ENCODE measurements at regions not wholly inside any gene's neighbourhood (a gene's known extent, or its start where the extent isn't known, plus 50 kb on each side); places are given as distances from the start of the nearest gene placed in this dataset.

DNA sequence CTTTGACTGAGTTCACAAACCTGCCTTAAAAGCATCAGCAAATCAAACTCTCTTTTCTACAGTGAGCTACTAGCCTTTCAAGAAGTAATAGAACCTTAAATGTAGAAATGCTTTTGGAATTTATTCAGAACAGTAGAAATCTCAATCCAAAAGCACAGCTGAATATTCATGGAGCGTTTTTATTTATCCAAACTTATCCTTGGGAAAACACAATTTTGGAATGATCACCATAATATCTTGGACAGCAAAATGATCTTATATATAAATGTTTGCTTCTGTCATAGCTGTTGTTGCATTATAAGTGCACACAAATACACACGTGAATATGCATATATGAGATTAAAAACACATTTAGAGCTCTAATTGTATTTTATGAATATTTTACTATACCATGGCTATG lies 747.3 kb upstream of the PIK3C3 start:
- WGBS, 2 donors (ENCODE audit: extremely low coverage in 2 of 2, insufficient read length in 2 of 2, insufficient replicate concordance in 1 of 2): no CpG with 5 or more reads among the region's 2 CpGs
- H3K9ac ChIP-seq (ENCODE audit: low read depth, low read length, poor library complexity): no peak overlapping the region

DNA sequence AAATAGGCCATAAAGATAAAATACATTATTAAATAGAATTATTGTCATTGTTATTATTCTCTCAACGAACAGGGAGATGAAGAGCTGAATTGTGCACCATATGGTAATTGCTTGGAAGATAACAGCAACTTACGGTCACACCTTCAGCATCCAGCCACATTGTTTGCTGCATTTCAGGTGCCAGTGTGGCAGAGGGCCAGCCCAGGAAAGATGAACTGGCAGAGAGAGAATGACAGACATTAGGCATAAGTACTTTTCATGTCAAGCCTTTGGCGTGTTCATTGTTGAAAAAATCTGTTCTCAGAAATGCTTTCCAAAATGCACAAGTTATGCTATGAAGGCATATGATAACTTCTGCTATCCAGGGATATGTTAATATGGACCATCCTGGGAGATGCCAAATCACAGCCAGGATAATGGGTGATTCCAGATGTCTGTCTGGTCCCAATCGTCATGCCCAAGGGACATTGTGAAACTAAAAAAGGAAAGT lies 748.6 kb upstream of the PIK3C3 start:
- Histone ChIP-seq H3K14ac (ENCODE audit: low read length) (no peak overlapping the region), H3K9me3 (replicated peaks in 1 of 2; ENCODE audit: control insufficient read depth in 2 of 2, insufficient read depth in 1 of 2, low read depth in 1 of 2, low read length in 2 of 2) (no peaks in the 10 kb centered on the region), H3K27ac (replicated peaks; ENCODE audit: low read length) (no peak overlapping the region), H3K18ac (ENCODE audit: low read length) (no peak overlapping the region), H2AK5ac (ENCODE audit: low read depth, low read length) (no peak overlapping the region), H2BK15ac (ENCODE audit: low read length) (no peak overlapping the region), H2BK120ac (ENCODE audit: low read depth, low read length) (no peak overlapping the region), H3K4me1 (ENCODE audit: control insufficient read depth in 2 of 2, insufficient read depth in 1 of 2, low read depth in 1 of 2, low read length in 2 of 2) (peaks cover 0 to 3% of the 10 kb centered on the region in 2 donors), H3K23ac (ENCODE audit: low read depth, low read length, poor library complexity) (no peak overlapping the region), H2BK5ac (ENCODE audit: low read length) (no peak overlapping the region), H2BK12ac (ENCODE audit: low read length) (no peak overlapping the region), H3K9ac (ENCODE audit: low read depth, low read length, poor library complexity) (no peak overlapping the region), H4K91ac (ENCODE audit: low read depth, low read length, poor library complexity) (no peak overlapping the region), H2AFZ (ENCODE audit: low read length) (no peak overlapping the region), H3K4me3 (ENCODE audit: low read length in 2 of 2) (no peak overlapping the region), H3K36me3 (replicated peaks in 1 of 2; ENCODE audit: control insufficient read depth in 2 of 2, insufficient read depth in 2 of 2, low read length in 2 of 2) (no peaks in the 10 kb centered on the region), H3K27me3 (ENCODE audit: control insufficient read depth in 3 of 3, insufficient read depth in 3 of 3, low read depth in 1 of 3, low read length in 3 of 3) (no peaks in the 10 kb centered on the region), H3K4ac (ENCODE audit: low read length) (no peak overlapping the region), H3K79me1 (ENCODE audit: low read depth, low read length) (no peaks in the 10 kb centered on the region), H3K4me2 (ENCODE audit: insufficient read depth, low read length, poor library complexity, severe bottlenecking) (no peak overlapping the region), H4K8ac (ENCODE audit: low read depth, low read length) (no peak overlapping the region)
- no CpG with 5 or more reads among the region's 4 CpGs for WGBS, 2 donors (ENCODE audit: extremely low coverage in 2 of 2, insufficient read length in 2 of 2, insufficient replicate concordance in 1 of 2)
- no peak for DNase-seq (ENCODE audit: low spot score)

More for the DNA sequence above, 747.3 kb upstream of the PIK3C3 start:
- H2BK5ac ChIP-seq (ENCODE audit: low read length): no peak overlapping the region
- no peak overlapping the region for H3K4ac ChIP-seq (ENCODE audit: low read length)
- no peak overlapping the region for H3K14ac ChIP-seq (ENCODE audit: low read length)
- H2BK12ac ChIP-seq (ENCODE audit: low read length): no peak overlapping the region
- no peaks in the 10 kb centered on the region for H3K27me3 ChIP-seq (ENCODE audit: control insufficient read depth in 3 of 3, insufficient read depth in 3 of 3, low read depth in 1 of 3, low read length in 3 of 3)
- no peak overlapping the region for H2BK15ac ChIP-seq (ENCODE audit: low read length)
- H2BK120ac ChIP-seq (ENCODE audit: low read depth, low read length): no peak overlapping the region
- no peak overlapping the region for H2AFZ ChIP-seq (ENCODE audit: low read length)
- no peak overlapping the region for H3K27ac ChIP-seq (replicated peaks; ENCODE audit: low read length)
- no peak overlapping the region for H4K8ac ChIP-seq (ENCODE audit: low read depth, low read length)
- no peak overlapping the region for H3K18ac ChIP-seq (ENCODE audit: low read length)
- no peak for DNase-seq (ENCODE audit: low spot score)
- no peaks in the 10 kb centered on the region for H3K79me1 ChIP-seq (ENCODE audit: low read depth, low read length)
- no peak overlapping the region for H3K4me2 ChIP-seq (ENCODE audit: insufficient read depth, low read length, poor library complexity, severe bottlenecking)
- H3K4me3 ChIP-seq (ENCODE audit: low read length in 2 of 2): no peak overlapping the region
- no peaks in the 10 kb centered on the region for H3K9me3 ChIP-seq (replicated peaks in 1 of 2; ENCODE audit: control insufficient read depth in 2 of 2, insufficient read depth in 1 of 2, low read depth in 1 of 2, low read length in 2 of 2)
- H3K36me3 ChIP-seq (replicated peaks in 1 of 2; ENCODE audit: control insufficient read depth in 2 of 2, insufficient read depth in 2 of 2, low read length in 2 of 2): no peaks in the 10 kb centered on the region
- H2AK5ac ChIP-seq (ENCODE audit: low read depth, low read length): no peak overlapping the region
- no peak overlapping the region for H3K23ac ChIP-seq (ENCODE audit: low read depth, low read length, poor library complexity)
- H4K91ac ChIP-seq (ENCODE audit: low read depth, low read length, poor library complexity): no peak overlapping the region
- peaks cover 0 to 3% of the 10 kb centered on the region in 2 donors for H3K4me1 ChIP-seq (ENCODE audit: control insufficient read depth in 2 of 2, insufficient read depth in 1 of 2, low read depth in 1 of 2, low read length in 2 of 2)

DNA sequence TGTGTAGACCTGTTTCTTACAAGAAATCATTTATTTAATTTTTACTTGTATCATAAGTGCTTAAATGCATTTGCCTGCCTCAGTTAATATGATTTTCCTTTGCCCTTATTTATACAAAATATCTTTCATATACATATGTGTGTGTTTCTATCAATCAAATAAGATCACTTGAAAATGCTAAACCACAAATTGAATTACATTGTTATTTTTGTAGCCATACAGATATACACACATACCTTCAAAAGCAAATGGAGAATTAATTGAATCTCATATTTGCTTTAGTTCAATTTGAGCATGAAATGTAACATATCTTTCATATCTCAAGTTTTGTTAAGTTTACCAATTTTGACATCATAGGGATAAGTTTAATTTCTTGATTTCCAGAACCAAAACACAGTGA lies 755.8 kb upstream of the PIK3C3 start:
- no peak overlapping the region for H2BK120ac ChIP-seq (ENCODE audit: low read depth, low read length)
- peaks cover 0 to 2% of the 10 kb centered on the region in 2 donors for H3K9me3 ChIP-seq (replicated peaks in 1 of 2; ENCODE audit: control insufficient read depth in 2 of 2, insufficient read depth in 1 of 2, low read depth in 1 of 2, low read length in 2 of 2)
- H3K27ac ChIP-seq (replicated peaks; ENCODE audit: low read length): no peak overlapping the region
- H3K79me1 ChIP-seq (ENCODE audit: low read depth, low read length): no peaks in the 10 kb centered on the region
- no peak overlapping the region for H3K23ac ChIP-seq (ENCODE audit: low read depth, low read length, poor library complexity)
- H3K18ac ChIP-seq (ENCODE audit: low read length): no peak overlapping the region
- no peak overlapping the region for H3K4me2 ChIP-seq (ENCODE audit: insufficient read depth, low read length, poor library complexity, severe bottlenecking)
- H3K4me3 ChIP-seq (ENCODE audit: low read length in 2 of 2): no peak overlapping the region
- no peak overlapping the region for H3K4ac ChIP-seq (ENCODE audit: low read length)
- no peak overlapping the region for H2BK15ac ChIP-seq (ENCODE audit: low read length)
- DNase-seq (ENCODE audit: low spot score): no peak
- no peak overlapping the region for H4K91ac ChIP-seq (ENCODE audit: low read depth, low read length, poor library complexity)
- no peaks in the 10 kb centered on the region for H3K27me3 ChIP-seq (ENCODE audit: control insufficient read depth in 3 of 3, insufficient read depth in 3 of 3, low read depth in 1 of 3, low read length in 3 of 3)
- no peak overlapping the region for H2BK5ac ChIP-seq (ENCODE audit: low read length)
- H2AFZ ChIP-seq (ENCODE audit: low read length): no peak overlapping the region
- H3K36me3 ChIP-seq (replicated peaks in 1 of 2; ENCODE audit: control insufficient read depth in 2 of 2, insufficient read depth in 2 of 2, low read length in 2 of 2): no peaks in the 10 kb centered on the region
- H3K14ac ChIP-seq (ENCODE audit: low read length): no peak overlapping the region
- H4K8ac ChIP-seq (ENCODE audit: low read depth, low read length): no peak overlapping the region
- H3K9ac ChIP-seq (ENCODE audit: low read depth, low read length, poor library complexity): no peak overlapping the region
- H2AK5ac ChIP-seq (ENCODE audit: low read depth, low read length): no peak overlapping the region
- H2BK12ac ChIP-seq (ENCODE audit: low read length): no peak overlapping the region
- no peaks in the 10 kb centered on the region for H3K4me1 ChIP-seq (ENCODE audit: control insufficient read depth in 2 of 2, insufficient read depth in 1 of 2, low read depth in 1 of 2, low read length in 2 of 2)

DNA sequence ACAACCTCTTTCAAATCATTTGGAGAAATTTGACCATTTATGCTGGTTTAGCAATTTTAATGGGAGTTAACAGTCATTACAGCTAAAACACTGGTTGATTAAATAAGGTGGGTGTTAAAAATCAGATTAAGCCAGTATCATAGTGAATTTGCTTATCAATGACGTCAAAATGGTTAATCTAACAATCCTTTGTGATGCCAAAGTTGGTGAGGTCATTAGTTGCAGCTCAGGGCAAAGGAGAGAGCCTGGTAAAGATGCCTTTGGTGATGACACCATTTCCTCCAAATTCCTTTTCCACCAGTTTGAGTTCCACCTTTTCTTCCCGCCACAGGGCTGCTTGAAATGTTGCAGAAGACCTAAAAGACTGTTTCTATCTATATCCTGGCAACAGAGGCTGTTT lies 757.1 kb upstream of the PIK3C3 start:
- Histone ChIP-seq H3K4me2 (ENCODE audit: insufficient read depth, low read length, poor library complexity, severe bottlenecking) (no peak overlapping the region), H2AK5ac (ENCODE audit: low read depth, low read length) (no peak overlapping the region), H2AFZ (ENCODE audit: low read length) (no peak overlapping the region), H2BK120ac (ENCODE audit: low read depth, low read length) (no peak overlapping the region), H2BK12ac (ENCODE audit: low read length) (no peak overlapping the region), H3K4ac (ENCODE audit: low read length) (no peak overlapping the region), H4K8ac (ENCODE audit: low read depth, low read length) (no peak overlapping the region), H3K4me1 (ENCODE audit: control insufficient read depth in 2 of 2, insufficient read depth in 1 of 2, low read depth in 1 of 2, low read length in 2 of 2) (no peaks in the 10 kb centered on the region), H2BK15ac (ENCODE audit: low read length) (no peak overlapping the region), H3K79me1 (ENCODE audit: low read depth, low read length) (no peaks in the 10 kb centered on the region), H3K4me3 (ENCODE audit: low read length in 2 of 2) (no peak overlapping the region), H3K18ac (ENCODE audit: low read length) (no peak overlapping the region), H3K9ac (ENCODE audit: low read depth, low read length, poor library complexity) (no peak overlapping the region), H3K14ac (ENCODE audit: low read length) (no peak overlapping the region), H4K91ac (ENCODE audit: low read depth, low read length, poor library complexity) (no peak overlapping the region), H3K9me3 (replicated peaks in 1 of 2; ENCODE audit: control insufficient read depth in 2 of 2, insufficient read depth in 1 of 2, low read depth in 1 of 2, low read length in 2 of 2) (peaks cover 0 to 2% of the 10 kb centered on the region in 2 donors), H2BK5ac (ENCODE audit: low read length) (no peak overlapping the region), H3K27me3 (ENCODE audit: control insufficient read depth in 3 of 3, insufficient read depth in 3 of 3, low read depth in 1 of 3, low read length in 3 of 3) (no peaks in the 10 kb centered on the region), H3K23ac (ENCODE audit: low read depth, low read length, poor library complexity) (no peak overlapping the region), H3K27ac (replicated peaks; ENCODE audit: low read length) (no peak overlapping the region), H3K36me3 (replicated peaks in 1 of 2; ENCODE audit: control insufficient read depth in 2 of 2, insufficient read depth in 2 of 2, low read length in 2 of 2) (no peaks in the 10 kb centered on the region)
- DNase-seq (ENCODE audit: low spot score): no peak
- no CpG with 5 or more reads among the region's 2 CpGs for WGBS, 2 donors (ENCODE audit: extremely low coverage in 2 of 2, insufficient read length in 2 of 2, insufficient replicate concordance in 1 of 2)

Measured in neuronal stem cell (in vitro differentiated cells).